GM12801 (cell line): ENCODE measurements at regions not wholly inside any gene's neighbourhood (a gene's known extent, or its start where the extent isn't known, plus 50 kb on each side); places are given as distances from the start of the nearest gene placed in this dataset.

Experiments
- TF ChIP-seq, protein P1 (sequence below): IDR thresholded peaks from one replicate; pipeline ENCODE4 v1.5.1; 2011; ENCODE audit warnings: control low read depth; ENCODE audit not compliant: insufficient read length; ENCODE audit errors: extremely low read depth

DNA sequence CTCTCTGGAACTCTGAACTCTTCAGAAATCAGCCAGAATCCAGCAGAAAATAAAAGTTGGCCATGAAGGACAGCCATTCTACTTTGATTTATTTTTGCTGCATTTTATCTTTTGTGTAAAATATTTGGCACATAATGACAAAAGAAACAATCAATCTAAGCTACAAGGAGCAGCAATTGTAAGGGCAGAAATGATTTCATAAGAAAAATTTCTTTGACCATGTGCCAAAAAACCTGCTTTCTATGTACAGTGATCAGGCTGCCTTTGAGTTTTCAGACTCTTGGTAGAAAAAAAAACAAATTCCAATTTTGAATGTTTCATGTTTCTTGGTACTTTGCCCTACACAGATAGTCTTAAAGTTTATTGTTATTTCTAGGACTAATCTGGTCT, 69.8 kb upstream of the SLC1A3 start:
- TF ChIP-seq, protein P1, sequence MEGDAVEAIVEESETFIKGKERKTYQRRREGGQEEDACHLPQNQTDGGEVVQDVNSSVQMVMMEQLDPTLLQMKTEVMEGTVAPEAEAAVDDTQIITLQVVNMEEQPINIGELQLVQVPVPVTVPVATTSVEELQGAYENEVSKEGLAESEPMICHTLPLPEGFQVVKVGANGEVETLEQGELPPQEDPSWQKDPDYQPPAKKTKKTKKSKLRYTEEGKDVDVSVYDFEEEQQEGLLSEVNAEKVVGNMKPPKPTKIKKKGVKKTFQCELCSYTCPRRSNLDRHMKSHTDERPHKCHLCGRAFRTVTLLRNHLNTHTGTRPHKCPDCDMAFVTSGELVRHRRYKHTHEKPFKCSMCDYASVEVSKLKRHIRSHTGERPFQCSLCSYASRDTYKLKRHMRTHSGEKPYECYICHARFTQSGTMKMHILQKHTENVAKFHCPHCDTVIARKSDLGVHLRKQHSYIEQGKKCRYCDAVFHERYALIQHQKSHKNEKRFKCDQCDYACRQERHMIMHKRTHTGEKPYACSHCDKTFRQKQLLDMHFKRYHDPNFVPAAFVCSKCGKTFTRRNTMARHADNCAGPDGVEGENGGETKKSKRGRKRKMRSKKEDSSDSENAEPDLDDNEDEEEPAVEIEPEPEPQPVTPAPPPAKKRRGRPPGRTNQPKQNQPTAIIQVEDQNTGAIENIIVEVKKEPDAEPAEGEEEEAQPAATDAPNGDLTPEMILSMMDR: no peak

DNA sequence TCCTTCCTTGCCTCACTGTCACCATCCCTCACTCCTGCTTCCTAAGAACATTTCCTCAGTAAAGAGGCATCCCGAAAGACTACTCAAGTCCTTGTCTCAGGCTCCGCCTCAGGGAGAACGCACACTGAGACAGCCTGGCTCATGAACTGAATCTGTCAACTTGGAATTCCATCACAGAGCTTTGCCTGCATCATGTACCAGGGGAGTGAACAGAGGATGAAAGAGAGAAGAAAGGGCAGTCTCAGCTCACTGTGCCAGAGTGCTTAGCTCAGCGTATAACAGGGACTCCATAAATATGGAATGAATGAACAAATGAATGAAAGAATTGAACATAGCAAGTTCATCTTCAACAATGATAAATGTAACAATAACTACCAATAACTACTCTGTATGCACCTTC, 68.7 kb upstream of the SLC1A3 start:
- TF ChIP-seq, protein P1: no peak

DNA sequence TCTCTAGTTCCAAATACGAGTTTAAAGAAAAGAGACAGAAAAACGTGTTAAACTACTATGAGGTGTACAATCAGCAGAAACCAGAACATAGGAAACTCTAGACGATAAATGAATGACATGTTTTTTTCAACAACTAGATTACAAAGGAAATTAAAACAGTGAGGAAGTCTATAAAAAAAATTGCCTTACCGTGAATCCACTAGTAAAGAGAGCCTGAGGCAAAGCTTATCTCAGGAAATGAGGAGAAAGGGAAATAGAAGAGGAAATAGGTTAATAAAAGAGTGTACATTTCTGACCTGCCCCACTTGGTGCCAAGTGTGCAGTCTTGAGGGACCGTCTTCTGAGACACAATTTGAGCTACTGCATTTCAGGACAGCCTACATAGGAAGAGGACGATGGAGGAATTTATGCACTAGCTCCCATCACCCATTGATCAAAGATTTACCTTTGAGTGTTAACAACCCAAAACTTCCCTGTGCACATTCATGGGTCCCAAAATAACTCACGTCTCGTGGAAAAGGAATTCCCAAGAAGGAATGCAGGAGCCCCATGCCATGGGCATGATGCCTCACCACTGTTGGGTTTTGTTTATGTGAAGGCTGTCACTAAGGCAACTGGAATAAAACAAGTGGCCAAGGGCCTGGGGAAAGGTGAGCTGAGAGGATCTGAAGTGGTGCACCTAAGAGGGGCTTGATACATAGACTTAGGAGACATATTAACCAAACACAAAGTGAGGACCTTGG, 53.6 kb upstream of the SLC1A3 start:
- TF ChIP-seq, protein P1: no peak
